Superior temporal gyrus (tissue), 1 donor: ENCODE measurements at regions not wholly inside any gene's neighbourhood (a gene's known extent, or its start where the extent isn't known, plus 50 kb on each side); places are given as distances from the start of the nearest gene placed in this dataset.
"Not testable (repeated sequence)": the region's sequence is repeated elsewhere in the genome, so short reads cannot be mapped to it uniquely, and the experiment has no call there.

Experiments
- DNase-seq: peaks from one replicate; pipeline ENCODE4 v3.0.0-alpha.2; 2016; ENCODE audit errors: extremely low spot score

DNA sequence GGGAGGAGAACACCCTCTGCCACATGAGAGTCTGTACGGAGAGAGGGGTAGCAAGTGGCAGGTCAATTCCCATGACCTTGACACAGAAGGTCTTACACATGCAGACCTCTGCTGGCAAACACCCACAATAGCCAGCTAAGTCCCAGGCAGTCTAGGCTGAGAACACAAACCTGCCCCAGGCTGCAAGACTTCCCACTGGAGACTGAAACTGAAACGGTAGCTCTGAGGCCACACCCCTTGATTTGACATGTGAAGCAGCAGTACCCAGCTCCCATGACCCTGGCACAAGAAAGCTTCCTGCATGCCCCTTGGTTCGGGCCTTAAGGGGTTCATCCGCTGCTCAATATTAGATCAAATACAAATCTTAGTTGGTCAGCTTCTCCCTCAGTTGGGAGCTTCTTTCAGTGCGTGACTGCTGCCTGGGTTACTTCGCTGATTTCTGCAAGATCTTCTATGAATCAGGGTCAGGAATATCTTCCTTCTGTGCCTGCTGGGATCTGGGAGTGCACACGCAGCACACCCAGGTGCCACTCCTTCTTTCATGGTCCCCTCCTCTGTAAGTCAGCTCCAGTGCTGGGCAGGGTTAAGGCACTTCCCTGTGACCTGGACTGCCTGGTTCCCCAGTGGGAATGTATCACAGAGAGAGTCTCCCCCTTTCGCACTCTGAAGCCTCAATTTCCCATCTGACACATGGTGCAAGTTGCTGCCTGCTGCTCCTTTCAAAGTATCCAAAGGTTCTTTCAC is 187.2 kb upstream of the NPAP1 start:
- not testable (repeated sequence) for DNase-seq

DNA sequence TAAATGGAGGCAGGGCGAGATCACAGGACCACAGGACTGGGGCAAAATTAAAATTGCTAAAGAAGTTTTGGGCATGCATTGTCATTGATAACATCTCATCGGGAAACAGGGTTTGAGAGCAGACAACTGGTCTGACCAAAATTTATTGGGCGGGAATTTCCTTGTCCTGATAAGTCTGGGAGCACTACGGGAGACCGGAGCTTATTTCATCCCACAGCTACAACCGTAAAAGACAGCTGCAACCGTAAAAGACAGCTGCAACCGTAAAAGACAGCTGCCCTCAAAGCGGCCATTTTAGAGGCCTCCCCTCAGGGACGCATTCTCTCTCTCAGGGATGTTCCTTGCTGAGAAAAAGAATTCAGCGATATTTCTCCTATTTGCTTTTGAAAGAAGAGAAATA is 170.4 kb upstream of the NPAP1 start:
- not testable (repeated sequence) for DNase-seq

DNA sequence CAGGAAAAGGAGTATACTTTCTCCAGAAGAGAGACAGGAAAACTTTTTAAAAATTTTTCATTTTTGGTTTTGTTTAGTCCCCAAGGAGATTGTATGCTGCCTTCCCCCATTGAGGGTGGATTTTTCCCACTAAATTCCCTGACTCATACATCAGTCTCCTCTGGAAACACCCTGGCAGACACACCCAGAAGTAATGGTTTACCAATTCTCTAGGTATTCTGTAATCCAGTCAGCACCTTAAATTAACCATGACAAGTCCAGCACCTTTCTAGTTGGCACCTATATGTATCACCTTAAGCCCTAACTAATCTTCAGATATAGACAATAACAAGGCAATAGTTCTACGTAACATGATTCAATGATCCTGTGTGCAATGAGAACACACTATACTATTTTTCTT is 165.9 kb upstream of the NPAP1 start:
- DNase-seq = not testable (repeated sequence)

DNA sequence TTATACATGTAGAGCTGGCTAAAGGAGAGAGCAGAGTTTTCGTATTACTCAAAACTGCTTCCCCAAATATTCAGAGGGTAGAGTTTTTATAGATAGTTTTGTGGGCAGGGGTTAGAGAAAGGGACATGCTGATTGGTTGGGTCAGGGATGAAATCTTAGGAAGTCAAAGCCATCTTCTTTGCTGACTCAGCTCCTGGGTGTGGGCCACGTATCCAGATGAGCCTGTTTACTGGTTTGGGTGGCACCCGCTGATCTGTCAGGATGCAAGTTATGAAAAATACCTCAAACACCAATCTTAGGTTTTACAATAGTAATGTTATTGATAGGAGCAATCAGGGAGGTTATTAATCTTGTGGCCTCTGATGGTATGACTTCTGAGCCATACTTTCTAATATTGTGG is 164.0 kb upstream of the NPAP1 start:
- not testable (repeated sequence) for DNase-seq

DNA sequence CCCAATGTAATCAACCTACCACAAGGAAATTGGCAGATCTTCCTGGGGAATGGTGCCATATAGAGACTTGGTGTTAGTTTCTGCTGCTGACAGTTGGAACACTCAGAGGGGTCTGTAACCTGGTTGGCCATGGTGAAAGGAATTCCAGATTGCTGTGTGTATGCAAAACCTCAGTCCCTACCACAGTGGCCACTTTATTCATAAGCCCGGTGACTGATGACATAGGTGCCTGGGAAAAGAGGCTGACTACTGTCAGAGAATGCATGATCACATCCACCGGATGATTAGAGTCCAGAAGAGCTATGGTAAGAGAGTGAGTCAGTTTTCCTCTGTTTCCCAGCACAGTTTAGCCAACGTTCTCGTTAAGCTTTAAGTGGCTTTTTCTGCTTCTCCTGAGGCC is 156.8 kb upstream of the NPAP1 start:
- DNase-seq = not testable (repeated sequence)

DNA sequence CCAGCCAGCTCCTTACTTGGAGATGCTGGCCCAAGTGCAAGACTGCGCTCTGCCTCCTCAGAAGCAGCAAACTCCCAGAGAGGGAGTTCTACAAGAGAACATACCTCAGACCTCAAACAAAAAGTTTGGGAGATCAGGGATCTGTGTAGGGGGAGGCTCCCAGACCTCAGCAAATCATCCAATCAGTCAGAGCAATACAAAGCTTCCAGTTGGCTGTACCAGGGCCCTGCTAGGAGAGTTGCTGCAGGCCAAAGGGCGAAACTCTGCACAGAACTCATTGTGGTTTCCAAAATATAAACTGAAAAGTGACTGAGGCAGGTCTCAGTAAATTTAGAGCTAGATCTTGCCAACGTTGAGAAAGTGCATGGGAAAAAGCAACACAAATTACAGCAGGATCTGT is 144.3 kb upstream of the NPAP1 start:
- DNase-seq = not testable (repeated sequence)

DNA sequence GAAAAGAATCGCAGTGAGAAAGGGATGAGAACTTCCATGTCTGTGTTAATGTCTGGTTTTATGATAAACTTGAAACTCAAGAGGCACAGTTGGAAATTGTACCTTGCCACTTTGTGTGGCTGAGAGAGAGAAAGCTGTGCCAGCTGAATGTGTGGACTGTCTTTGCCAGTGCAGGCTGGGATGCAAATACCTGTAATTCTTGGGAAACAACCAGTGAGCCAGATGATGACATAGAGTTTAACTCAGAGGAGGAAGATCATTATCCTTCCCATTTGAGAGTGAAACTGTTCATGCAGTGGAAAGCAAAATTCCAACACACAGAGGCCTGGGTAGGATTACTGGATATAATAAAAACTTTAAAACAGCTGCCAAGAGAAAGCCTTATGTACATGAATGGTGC is 141.5 kb upstream of the NPAP1 start:
- DNase-seq = not testable (repeated sequence)

DNA sequence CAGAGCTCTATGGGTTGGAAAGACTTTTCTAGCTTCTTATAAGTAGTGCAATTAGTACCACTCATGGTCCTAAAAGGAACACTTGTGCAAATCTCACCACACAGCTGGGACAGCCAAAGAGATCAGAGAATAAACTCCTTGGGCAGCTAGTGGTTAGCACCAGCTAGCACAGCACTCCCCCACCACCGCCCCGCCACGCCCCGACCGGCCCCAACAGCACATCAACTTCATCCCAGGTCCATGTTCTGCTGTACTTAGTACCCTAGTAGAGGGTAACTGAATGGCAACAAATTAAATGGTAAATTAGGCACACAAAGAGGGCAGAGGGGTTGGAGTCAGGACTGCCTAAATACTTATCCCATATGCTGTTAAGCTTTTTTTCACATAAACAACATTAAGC is 118.3 kb upstream of the NPAP1 start:
- DNase-seq = not testable (repeated sequence)

DNA sequence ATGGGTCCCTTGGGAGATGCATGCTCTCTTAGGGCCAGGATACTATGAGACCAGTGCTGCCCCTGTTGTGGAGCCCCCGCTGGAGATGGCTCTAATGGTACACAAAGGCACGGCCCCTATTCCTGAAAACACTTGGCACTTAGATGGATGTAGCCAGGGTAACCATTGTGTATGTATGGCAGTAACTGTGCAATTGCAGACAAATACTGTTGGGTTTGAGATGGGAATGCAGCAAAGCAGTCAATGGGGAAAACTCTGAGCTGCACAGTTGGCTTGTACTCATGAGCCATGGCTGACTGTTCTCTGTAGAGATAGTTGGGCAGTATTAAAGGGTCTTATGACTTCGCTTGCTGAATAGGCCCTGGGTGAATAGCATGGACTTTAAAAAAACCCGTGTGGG is 67.9 kb upstream of the NPAP1 start:
- no peak for DNase-seq

DNA sequence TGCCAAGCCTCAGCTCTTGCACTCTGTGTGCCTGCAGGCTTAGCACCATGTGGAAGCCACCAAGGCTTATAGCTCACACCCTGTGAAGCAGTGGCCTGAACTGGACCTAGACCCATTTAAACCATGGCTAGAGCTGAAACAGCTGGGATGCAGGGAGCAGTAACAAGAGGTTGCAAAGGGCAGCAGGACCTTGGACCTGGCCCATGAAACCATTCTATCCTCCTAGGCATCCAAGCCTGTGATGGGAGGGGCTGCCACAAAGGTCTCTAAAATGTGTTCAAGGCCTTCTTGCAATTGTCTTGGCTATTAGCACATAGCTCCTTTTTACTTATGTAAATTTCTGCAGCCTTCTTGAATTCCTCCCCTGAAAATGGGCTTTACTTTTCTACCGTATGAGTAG is 57.9 kb upstream of the NPAP1 start:
- DNase-seq = no peak

DNA sequence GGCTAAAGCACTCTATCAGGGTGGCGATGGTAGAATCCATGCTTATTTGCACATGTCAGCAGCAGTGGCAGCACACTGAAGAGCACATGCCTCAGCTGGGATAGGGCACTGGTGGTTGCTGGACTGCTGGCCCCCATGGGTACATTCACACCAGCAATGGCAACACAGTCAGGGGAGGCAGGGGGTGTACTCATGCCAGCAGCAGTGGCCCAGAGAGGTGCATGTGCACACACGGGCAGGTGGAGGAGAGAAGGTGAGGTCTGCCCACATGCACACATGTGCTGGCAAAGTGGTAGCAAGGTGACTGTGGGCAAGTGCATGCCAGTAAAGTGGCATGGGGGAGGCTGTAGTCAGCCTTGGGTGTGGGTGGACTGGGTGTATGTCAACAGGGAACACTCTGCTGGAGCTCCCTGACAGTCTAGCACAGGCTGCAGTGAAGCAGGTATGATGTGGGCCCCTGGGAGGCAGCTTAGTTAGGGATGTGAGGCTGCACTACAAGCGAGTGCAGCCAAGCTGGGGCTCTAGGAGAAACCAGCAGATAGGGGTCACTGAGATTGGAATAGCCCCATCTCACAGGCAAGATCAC is 53.9 kb upstream of the NPAP1 start:
- DNase-seq = no peak
